ENCODE measurements at regions not wholly inside any gene's neighbourhood (a gene's known extent, or its start where the extent isn't known, plus 50 kb on each side); places are given as distances from the start of the nearest gene placed in this dataset.

DNA sequence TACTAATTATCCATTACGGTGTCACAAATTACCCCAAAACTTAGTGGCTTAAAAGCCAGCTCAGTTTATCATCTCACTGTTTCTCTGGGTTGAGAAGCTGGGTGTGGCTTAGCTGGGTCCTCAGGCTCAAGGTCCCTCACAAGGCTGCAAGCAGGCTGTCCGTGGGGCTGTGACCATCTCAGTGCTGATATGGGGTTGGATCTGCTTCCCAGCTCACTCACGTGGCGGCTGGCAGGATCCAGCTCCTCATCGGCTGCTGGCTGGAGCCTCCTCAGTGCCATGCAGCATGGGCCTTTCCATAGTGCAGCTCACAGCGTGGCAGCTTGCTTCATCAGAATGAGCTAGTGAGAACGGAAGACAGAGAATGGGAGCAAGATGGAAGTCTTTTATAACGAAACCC is 128.5 kb upstream of the CPEB4 start:
- H3K79me1 ChIP-seq (ENCODE audit: low read depth, low read length) = no peaks in the 10 kb centered on the region
- no peak overlapping the region for H2BK12ac ChIP-seq (ENCODE audit: low read length)
- H4K91ac ChIP-seq (ENCODE audit: low read depth, low read length, poor library complexity) = peak overlapping the region; percentile 76
- H2AFZ ChIP-seq (ENCODE audit: low read length) = no peak overlapping the region
- no peak overlapping the region for H3K23ac ChIP-seq (ENCODE audit: low read depth, low read length, poor library complexity)
- WGBS, 2 donors (ENCODE audit: extremely low coverage in 2 of 2, insufficient read length in 2 of 2, insufficient replicate concordance in 1 of 2) = no CpG with 5 or more reads among the region's 8 CpGs
- no peak overlapping the region for H3K4me2 ChIP-seq (ENCODE audit: insufficient read depth, low read length, poor library complexity, severe bottlenecking)
- peaks cover 2 to 8% of the 10 kb centered on the region in 2 donors for H3K4me1 ChIP-seq (ENCODE audit: control insufficient read depth in 2 of 2, insufficient read depth in 1 of 2, low read depth in 1 of 2, low read length in 2 of 2)
- H3K27ac ChIP-seq (replicated peaks; ENCODE audit: low read length) = no peak overlapping the region
- DNase-seq (ENCODE audit: low spot score) = no peak
- no peak overlapping the region for H3K14ac ChIP-seq (ENCODE audit: low read length)
- H3K9me3 ChIP-seq (replicated peaks in 1 of 2; ENCODE audit: control insufficient read depth in 2 of 2, insufficient read depth in 1 of 2, low read depth in 1 of 2, low read length in 2 of 2) = no peaks in the 10 kb centered on the region
- peak overlapping the region; percentile 58 for H3K18ac ChIP-seq (ENCODE audit: low read length)
- H3K4me3 ChIP-seq (ENCODE audit: low read length in 2 of 2) = no peak overlapping the region
- no peak overlapping the region for H2BK5ac ChIP-seq (ENCODE audit: low read length)
- no peaks in the 10 kb centered on the region for H3K27me3 ChIP-seq (ENCODE audit: control insufficient read depth in 3 of 3, insufficient read depth in 3 of 3, low read depth in 1 of 3, low read length in 3 of 3)
- H3K4ac ChIP-seq (ENCODE audit: low read length) = no peak overlapping the region
- H2AK5ac ChIP-seq (ENCODE audit: low read depth, low read length) = no peak overlapping the region
- no peak overlapping the region for H4K8ac ChIP-seq (ENCODE audit: low read depth, low read length)
- H3K36me3 ChIP-seq (replicated peaks in 1 of 2; ENCODE audit: control insufficient read depth in 2 of 2, insufficient read depth in 2 of 2, low read length in 2 of 2) = no peaks in the 10 kb centered on the region
- H3K9ac ChIP-seq (ENCODE audit: low read depth, low read length, poor library complexity) = no peak overlapping the region
- H2BK15ac ChIP-seq (ENCODE audit: low read length) = no peak overlapping the region
- no peak overlapping the region for H2BK120ac ChIP-seq (ENCODE audit: low read depth, low read length)

DNA sequence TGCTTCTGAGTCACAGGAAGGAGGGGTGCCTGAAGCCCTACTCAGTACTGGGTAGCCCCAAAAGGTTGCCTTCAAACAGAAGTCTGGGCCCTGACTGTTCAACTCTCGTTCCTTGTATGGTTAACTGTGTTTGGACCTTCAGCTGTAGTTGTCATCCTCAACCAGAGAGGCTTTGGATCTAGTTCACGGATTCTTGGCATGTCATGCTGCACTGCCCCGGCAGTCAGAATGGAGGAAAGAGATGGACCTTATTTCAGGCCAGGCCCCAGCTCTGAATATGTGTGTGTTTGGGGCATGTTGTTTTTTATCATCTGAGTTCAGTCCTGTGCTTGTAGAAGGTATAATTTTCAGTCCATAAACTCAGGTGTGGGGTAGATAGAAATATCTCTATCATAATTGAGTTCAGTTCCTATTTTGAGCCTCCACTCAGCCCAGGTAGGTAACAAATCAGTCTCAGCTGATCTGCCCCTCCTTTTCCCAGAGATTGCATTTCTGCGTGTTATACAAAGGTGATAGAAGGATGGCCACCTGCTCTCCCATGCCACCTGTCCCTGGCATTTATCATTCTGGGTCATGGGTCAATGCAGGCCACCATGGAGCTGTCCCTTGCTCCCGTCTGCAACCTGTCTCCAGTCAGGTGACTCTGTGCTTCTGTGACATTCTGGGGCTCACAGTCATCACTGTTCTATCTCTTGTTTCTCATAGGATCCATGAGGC is 127.5 kb upstream of the CPEB4 start:
- H3K27ac ChIP-seq (replicated peaks; ENCODE audit: low read length) = no peak overlapping the region
- H3K4ac ChIP-seq (ENCODE audit: low read length) = no peak overlapping the region
- no peak overlapping the region for H2AFZ ChIP-seq (ENCODE audit: low read length)
- no peak overlapping the region for H2BK120ac ChIP-seq (ENCODE audit: low read depth, low read length)
- no peak overlapping the region for H3K23ac ChIP-seq (ENCODE audit: low read depth, low read length, poor library complexity)
- H2BK5ac ChIP-seq (ENCODE audit: low read length) = no peak overlapping the region
- H3K9me3 ChIP-seq (replicated peaks in 1 of 2; ENCODE audit: control insufficient read depth in 2 of 2, insufficient read depth in 1 of 2, low read depth in 1 of 2, low read length in 2 of 2) = no peaks in the 10 kb centered on the region
- no peaks in the 10 kb centered on the region for H3K27me3 ChIP-seq (ENCODE audit: control insufficient read depth in 3 of 3, insufficient read depth in 3 of 3, low read depth in 1 of 3, low read length in 3 of 3)
- no peak overlapping the region for H3K9ac ChIP-seq (ENCODE audit: low read depth, low read length, poor library complexity)
- H3K36me3 ChIP-seq (replicated peaks in 1 of 2; ENCODE audit: control insufficient read depth in 2 of 2, insufficient read depth in 2 of 2, low read length in 2 of 2) = no peaks in the 10 kb centered on the region
- no peak overlapping the region for H2BK15ac ChIP-seq (ENCODE audit: low read length)
- DNase-seq (ENCODE audit: low spot score) = no peak
- no peak overlapping the region for H4K8ac ChIP-seq (ENCODE audit: low read depth, low read length)
- no peak overlapping the region for H3K14ac ChIP-seq (ENCODE audit: low read length)
- WGBS, 2 donors (ENCODE audit: extremely low coverage in 2 of 2, insufficient read length in 2 of 2, insufficient replicate concordance in 1 of 2) = no CpG with 5 or more reads among the region's 5 CpGs
- H3K79me1 ChIP-seq (ENCODE audit: low read depth, low read length) = no peaks in the 10 kb centered on the region
- peaks cover 4 to 8% of the 10 kb centered on the region in 2 donors for H3K4me1 ChIP-seq (ENCODE audit: control insufficient read depth in 2 of 2, insufficient read depth in 1 of 2, low read depth in 1 of 2, low read length in 2 of 2)
- H3K4me3 ChIP-seq (ENCODE audit: low read length in 2 of 2) = no peak overlapping the region
- H4K91ac ChIP-seq (ENCODE audit: low read depth, low read length, poor library complexity) = no peak overlapping the region
- H3K4me2 ChIP-seq (ENCODE audit: insufficient read depth, low read length, poor library complexity, severe bottlenecking) = no peak overlapping the region
- no peak overlapping the region for H3K18ac ChIP-seq (ENCODE audit: low read length)
- H2AK5ac ChIP-seq (ENCODE audit: low read depth, low read length) = no peak overlapping the region
- H2BK12ac ChIP-seq (ENCODE audit: low read length) = no peak overlapping the region

DNA sequence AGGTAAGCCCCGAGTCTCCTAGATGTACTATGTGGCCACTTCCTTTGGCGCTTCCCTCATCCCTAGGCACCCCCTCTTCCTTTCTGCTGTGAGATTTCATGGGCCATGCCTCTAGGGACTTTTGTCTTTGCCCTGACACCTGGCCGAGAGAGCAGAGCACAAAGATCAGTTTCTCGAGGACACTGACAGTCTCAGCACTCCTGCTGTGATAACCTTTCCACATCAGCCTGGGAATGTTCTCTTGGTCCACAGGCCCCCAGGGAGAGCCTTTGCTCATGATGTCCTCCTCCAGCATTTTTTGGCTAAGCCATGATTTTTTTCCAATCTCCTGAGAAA is 127.0 kb upstream of the CPEB4 start:
- DNase-seq (ENCODE audit: low spot score) = no peak
- H3K79me1 ChIP-seq (ENCODE audit: low read depth, low read length) = no peaks in the 10 kb centered on the region
- peaks cover 6 to 8% of the 10 kb centered on the region in 2 donors for H3K4me1 ChIP-seq (ENCODE audit: control insufficient read depth in 2 of 2, insufficient read depth in 1 of 2, low read depth in 1 of 2, low read length in 2 of 2)
- H2BK5ac ChIP-seq (ENCODE audit: low read length) = no peak overlapping the region
- no peak overlapping the region for H3K23ac ChIP-seq (ENCODE audit: low read depth, low read length, poor library complexity)
- no peak overlapping the region for H4K8ac ChIP-seq (ENCODE audit: low read depth, low read length)
- H3K9me3 ChIP-seq (replicated peaks in 1 of 2; ENCODE audit: control insufficient read depth in 2 of 2, insufficient read depth in 1 of 2, low read depth in 1 of 2, low read length in 2 of 2) = no peaks in the 10 kb centered on the region
- no peak overlapping the region for H3K4me3 ChIP-seq (ENCODE audit: low read length in 2 of 2)
- H2BK15ac ChIP-seq (ENCODE audit: low read length) = no peak overlapping the region
- no peak overlapping the region for H3K4me2 ChIP-seq (ENCODE audit: insufficient read depth, low read length, poor library complexity, severe bottlenecking)
- H2BK120ac ChIP-seq (ENCODE audit: low read depth, low read length) = no peak overlapping the region
- no peaks in the 10 kb centered on the region for H3K36me3 ChIP-seq (replicated peaks in 1 of 2; ENCODE audit: control insufficient read depth in 2 of 2, insufficient read depth in 2 of 2, low read length in 2 of 2)
- no peak overlapping the region for H2AFZ ChIP-seq (ENCODE audit: low read length)
- no peak overlapping the region for H2AK5ac ChIP-seq (ENCODE audit: low read depth, low read length)
- H3K14ac ChIP-seq (ENCODE audit: low read length) = no peak overlapping the region
- H3K4ac ChIP-seq (ENCODE audit: low read length) = no peak overlapping the region
- H3K9ac ChIP-seq (ENCODE audit: low read depth, low read length, poor library complexity) = no peak overlapping the region
- H2BK12ac ChIP-seq (ENCODE audit: low read length) = no peak overlapping the region
- no peaks in the 10 kb centered on the region for H3K27me3 ChIP-seq (ENCODE audit: control insufficient read depth in 3 of 3, insufficient read depth in 3 of 3, low read depth in 1 of 3, low read length in 3 of 3)
- no peak overlapping the region for H4K91ac ChIP-seq (ENCODE audit: low read depth, low read length, poor library complexity)
- H3K27ac ChIP-seq (replicated peaks; ENCODE audit: low read length) = no peak overlapping the region
- WGBS, 2 donors (ENCODE audit: extremely low coverage in 2 of 2, insufficient read length in 2 of 2, insufficient replicate concordance in 1 of 2) = no CpG with 5 or more reads among the region's 4 CpGs
- H3K18ac ChIP-seq (ENCODE audit: low read length) = no peak overlapping the region

DNA sequence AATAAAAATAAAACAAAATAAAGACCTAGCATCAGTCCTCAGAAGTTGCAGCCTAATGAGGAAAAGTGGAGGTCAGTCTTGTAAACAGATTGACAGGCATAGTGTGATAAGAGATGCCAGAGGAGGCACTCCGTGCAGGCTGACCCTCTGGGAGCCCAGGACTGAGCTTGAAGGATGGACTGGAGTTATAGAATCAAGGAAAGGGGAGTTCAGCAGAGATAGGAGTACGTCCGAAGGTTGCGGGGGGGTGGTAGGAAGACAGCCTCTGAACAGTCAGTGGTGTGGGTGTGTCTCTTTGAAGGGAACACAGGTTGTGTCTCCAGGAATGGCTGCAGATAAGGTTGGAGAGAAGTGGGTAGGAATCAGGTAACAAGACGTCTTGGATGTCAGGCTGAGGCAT is 126.1 kb upstream of the CPEB4 start:
- Histone ChIP-seq H2BK5ac (ENCODE audit: low read length) (no peak overlapping the region), H2BK15ac (ENCODE audit: low read length) (no peak overlapping the region), H3K9ac (ENCODE audit: low read depth, low read length, poor library complexity) (no peak overlapping the region), H3K27me3 (ENCODE audit: control insufficient read depth in 3 of 3, insufficient read depth in 3 of 3, low read depth in 1 of 3, low read length in 3 of 3) (no peaks in the 10 kb centered on the region), H3K4ac (ENCODE audit: low read length) (no peak overlapping the region), H2AK5ac (ENCODE audit: low read depth, low read length) (no peak overlapping the region), H4K91ac (ENCODE audit: low read depth, low read length, poor library complexity) (no peak overlapping the region), H4K8ac (ENCODE audit: low read depth, low read length) (no peak overlapping the region), H3K14ac (ENCODE audit: low read length) (no peak overlapping the region), H2BK12ac (ENCODE audit: low read length) (no peak overlapping the region), H3K79me1 (ENCODE audit: low read depth, low read length) (no peaks in the 10 kb centered on the region), H3K9me3 (replicated peaks in 1 of 2; ENCODE audit: control insufficient read depth in 2 of 2, insufficient read depth in 1 of 2, low read depth in 1 of 2, low read length in 2 of 2) (no peaks in the 10 kb centered on the region), H2AFZ (ENCODE audit: low read length) (no peak overlapping the region), H2BK120ac (ENCODE audit: low read depth, low read length) (no peak overlapping the region), H3K23ac (ENCODE audit: low read depth, low read length, poor library complexity) (no peak overlapping the region), H3K18ac (ENCODE audit: low read length) (no peak overlapping the region), H3K4me2 (ENCODE audit: insufficient read depth, low read length, poor library complexity, severe bottlenecking) (no peak overlapping the region), H3K27ac (replicated peaks; ENCODE audit: low read length) (no peak overlapping the region), H3K36me3 (replicated peaks in 1 of 2; ENCODE audit: control insufficient read depth in 2 of 2, insufficient read depth in 2 of 2, low read length in 2 of 2) (no peaks in the 10 kb centered on the region), H3K4me3 (ENCODE audit: low read length in 2 of 2) (no peak overlapping the region), H3K4me1 (ENCODE audit: control insufficient read depth in 2 of 2, insufficient read depth in 1 of 2, low read depth in 1 of 2, low read length in 2 of 2) (peaks cover 7 to 9% of the 10 kb centered on the region in 2 donors)
- no CpG with 5 or more reads among the region's 5 CpGs for WGBS, 2 donors (ENCODE audit: extremely low coverage in 2 of 2, insufficient read length in 2 of 2, insufficient replicate concordance in 1 of 2)
- no peak for DNase-seq (ENCODE audit: low spot score)
